HK-2 (cell line): ENCODE measurements at regions not wholly inside any gene's neighbourhood (a gene's known extent, or its start where the extent isn't known, plus 50 kb on each side); places are given as distances from the start of the nearest gene placed in this dataset.

ENCODE experiments used
- DNase-seq: peaks from one replicate; pipeline ENCODE4 v3.0.0-alpha.2; 2018; ENCODE audit not compliant: unreplicated experiment

DNA sequence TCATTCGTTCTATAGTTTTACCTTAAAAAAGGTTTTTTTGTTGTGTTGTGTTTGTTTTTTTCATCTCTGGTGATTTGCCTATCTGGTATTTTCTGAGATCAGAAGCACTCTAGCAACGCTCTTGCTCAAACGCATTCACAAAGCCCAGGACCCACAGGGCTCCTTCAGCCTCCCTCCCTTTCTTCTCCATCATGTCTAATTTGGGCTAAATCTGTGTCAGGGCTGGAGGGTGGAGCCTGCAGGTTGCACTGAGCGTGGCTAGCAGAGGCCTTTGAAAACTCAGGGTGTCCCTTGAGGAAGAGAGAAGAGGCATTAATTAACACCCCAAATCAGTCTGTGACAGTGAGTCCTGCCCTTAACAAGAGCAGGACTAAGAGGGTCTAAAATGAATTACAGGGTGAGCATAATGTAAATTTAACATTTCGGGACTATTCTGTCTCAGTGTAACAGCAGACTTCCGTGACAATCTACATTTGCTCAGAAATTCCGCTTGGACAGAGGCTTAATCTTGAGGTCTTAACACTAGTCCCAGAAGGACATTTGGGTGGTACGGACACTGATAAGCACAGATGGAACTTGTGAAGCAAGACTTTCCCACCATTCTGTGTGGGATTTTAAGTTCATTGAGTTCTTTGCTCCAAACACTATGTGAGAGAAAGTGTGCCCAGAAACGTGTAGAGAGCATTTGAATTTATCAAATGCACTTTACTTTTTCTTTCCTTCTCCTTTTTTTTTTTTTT is 174.4 kb upstream of the APCDD1 start:
- no peak for DNase-seq

DNA sequence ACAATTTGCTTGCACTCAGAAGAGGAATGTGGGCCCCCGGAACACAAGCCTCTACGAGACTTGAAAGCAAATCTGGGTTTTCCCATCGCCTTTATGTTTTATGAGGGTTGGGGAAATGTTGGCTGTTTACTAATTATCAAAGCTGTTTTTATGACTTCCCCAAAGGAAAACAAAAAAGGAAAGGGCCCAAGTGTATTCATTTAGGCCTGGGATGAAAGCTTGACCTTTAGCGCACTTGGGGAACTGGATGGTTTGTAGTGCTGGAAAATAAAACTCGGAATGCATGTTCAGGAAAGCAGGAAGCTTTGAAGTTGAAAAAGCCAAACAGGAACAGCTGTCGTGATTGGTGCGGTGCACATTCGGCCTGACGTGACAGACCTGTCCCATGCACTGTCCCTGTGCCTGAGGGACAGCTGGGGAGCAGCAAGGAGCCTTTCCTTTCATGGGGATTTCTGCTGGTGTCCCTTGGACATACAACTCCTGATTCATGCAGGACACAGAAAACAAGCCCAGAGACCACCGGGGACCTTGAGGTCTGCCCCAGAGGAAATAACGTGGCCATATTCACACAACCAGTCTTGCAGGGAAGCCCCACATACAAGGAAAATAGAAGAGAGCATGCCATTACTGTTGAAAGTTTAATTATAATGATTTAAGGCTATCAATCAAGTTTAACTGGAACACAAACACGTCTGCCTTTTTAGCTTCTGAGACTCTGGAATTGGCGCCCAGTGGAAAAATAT is 169.7 kb upstream of the APCDD1 start:
- DNase-seq: no peak

DNA sequence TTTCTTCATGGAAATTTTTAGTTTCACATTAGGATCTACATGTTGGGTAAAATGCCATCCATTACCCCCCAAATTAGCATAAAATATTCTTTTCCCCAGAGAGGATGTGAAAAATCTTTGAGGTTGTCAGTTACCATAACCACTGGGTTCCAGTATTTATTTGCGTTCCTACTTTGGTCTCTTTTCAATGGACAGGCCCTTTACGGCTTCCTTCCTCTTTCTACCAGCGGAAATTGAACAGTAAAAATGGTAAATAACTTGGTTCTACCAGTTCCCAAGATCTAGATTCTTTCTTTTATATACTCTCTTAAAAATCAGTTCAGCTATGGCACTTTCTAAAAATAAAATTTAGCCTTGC is 169.2 kb upstream of the APCDD1 start:
- no peak for DNase-seq

DNA sequence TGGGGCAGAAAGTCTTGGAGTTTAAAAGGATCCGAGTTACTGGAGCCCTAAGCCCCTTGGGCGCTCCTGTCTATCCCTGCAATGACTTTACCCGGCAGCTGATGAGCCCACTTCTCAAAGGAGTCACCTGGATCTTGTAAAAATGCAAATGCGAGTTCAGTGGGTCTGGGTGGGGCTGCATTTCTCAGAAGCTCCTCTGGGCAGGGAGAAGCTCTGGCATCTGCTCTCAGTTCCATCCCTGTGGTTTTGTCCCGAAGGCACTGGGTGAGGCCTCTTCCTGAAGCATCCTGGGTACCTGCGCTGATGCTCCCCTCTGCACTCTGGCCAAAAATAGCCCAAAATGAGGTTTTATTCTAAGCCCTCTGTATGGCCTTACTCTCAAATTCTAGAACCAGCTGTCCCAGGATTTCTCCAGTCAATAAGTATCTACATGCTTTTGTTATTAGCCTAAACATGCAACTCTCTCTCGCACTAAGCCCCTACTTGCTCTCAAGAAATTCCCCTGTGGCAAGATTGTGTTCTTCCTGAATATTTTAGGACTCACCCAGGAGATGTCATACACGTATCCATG is 167.8 kb upstream of the APCDD1 start:
- DNase-seq: no peak

DNA sequence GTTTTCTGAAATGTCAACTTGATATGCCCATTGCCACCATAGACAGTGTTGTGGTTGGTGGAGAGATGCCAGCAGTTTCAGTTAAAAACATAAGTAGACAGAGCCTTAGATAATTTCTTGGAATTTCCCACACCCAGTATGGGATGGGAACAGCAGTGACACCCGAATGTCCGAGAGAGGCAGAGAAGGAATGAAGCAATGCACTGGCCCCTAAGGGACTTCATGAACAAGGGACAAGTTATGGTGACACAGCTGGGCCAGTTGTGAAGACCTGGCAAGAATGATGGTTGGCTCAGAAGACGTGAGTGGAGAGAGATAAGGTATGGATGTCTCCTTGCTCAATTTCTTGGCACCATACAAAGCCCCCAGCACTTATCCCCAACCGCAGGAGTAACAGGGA is 165.2 kb upstream of the APCDD1 start:
- DNase-seq: no peak

DNA sequence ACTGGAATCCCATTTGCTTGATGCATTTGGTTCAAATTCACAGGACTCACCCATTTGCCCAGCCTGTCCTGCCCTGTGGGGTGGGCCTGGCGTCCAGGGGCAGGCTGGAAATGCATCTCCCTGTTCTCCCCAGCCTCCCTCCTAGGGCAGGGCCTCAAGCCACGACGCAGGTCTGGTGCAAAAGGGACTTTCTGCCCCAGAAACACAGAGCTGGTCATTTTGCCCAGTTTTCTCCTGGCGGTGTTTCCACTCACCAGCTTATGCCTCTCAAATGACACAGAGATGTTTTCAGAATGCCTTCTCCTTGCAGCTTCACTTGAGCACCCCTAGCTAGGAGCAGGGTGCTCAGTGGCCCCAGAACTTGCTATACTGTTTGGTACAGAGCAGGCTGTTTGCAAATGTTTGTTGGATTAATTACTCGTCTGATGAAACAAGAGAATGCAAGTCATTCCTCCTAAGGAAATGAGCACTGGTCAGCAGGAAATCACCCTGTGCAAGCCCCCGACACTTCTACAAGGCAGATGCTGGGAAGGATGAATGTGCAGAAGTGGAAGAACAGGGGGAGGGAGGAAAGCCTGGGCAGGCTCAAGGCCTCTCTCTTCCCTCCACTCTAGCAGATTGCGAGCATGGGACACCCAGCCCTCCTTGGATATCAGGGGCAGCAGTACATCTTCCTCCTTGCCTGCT is 164.3 kb upstream of the APCDD1 start:
- no peak for DNase-seq

DNA sequence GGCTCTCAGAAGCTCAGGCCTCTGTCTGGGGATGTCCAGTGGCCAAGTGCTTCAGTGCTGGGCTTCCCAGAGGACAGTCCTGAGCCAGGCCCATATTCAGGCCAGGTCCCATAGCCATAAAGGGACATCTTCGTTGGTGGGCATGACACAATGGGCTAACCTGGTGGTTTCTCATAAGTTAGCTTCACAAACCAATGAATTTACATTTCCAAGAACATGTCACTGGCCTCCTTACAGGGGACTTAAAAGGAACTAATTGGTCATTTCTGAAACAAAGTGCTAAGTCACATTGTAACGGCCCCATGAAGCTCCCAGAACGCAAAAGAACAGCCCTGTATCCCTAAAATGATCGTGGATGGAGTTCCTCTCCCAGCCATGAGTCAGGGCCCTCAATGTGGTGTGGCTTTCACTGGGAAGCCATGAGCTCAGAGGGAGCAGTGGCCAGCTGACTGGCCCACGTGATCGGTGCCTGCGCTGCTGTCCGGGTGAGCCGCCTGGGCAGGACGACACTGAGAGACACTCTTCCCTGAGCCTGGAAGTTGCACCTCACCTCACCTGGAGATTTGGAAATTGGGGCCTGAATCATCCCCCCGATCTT is 163.7 kb upstream of the APCDD1 start:
- DNase-seq: no peak

DNA sequence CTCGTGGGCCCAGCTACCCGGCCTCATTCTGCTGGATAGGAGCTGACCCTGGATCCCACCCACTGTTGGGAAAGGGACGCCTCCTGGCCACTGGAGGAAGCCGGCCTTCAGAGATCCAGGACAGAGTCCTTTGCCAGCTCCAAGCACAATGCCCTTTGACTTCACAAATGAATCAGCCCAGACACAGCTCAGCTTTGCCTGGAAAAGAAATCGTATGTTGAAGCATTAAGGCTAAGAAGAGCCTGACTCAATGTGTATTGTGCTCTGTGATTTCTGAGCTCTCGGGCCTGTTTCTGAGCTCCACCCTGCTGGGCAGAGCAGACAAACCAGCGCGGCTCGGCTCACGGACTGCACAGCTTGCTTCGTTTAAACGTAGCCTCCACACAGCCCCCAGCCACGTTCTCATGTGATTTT is 162.9 kb upstream of the APCDD1 start:
- DNase-seq: no peak

DNA sequence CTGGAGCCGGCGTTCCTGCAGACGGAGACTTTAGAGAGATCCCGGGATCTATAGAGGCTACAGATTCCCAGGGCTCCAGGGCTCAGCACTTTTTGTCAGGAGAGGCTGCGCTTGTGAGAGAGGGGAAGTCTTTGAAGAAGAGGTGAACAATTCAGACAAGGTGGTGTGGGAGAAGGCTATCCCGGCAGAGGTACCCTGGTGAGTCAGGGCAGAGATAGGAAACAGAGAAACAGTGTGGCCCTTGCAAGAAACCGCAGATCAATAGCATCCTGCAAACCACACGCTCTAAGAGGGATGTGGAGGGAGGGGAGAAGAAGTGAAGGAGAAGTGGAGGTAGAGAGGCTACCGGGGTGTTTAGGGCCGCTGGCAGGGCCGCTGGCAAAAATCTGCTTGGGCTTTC is 160.5 kb upstream of the APCDD1 start:
- DNase-seq: no peak

DNA sequence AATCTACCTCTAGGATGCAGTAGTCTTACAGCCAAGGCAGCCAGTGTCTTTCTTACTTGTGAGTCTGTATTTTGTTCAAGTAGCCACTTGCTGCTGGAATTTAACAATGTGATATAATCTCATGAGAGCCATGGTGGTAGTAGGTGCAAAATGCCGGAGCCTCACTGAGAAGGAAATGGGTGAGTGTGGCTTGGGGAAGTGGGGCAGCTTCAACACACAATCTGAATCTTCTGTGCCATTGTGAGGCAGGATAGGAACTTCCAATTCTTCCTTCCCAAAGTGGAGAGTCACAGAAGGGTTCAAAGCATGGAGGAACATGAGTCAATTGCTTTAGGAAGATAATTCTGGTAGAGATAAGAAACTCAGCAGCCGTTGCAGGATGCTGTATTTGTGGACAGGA is 158.7 kb upstream of the APCDD1 start:
- DNase-seq: no peak

DNA sequence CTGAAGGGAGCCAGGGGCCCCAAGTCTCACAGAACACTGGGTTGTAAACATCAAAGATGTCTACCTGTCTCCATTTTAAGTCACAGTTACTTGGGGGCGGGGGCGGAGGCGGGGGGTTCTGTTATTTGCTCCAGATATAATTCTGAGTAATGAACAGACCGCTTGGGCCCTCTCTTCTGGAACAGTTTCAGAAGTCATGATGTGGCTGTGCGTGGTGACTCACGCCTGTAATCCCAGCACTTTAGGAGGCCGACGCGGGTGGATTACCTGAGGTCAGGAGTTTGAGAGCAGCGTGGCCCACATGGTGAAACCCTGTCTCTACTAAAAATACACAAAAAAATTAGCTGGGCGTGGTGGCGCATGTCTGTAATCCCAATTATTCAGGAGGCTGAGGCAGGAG is 157.9 kb upstream of the APCDD1 start:
- no peak for DNase-seq

DNA sequence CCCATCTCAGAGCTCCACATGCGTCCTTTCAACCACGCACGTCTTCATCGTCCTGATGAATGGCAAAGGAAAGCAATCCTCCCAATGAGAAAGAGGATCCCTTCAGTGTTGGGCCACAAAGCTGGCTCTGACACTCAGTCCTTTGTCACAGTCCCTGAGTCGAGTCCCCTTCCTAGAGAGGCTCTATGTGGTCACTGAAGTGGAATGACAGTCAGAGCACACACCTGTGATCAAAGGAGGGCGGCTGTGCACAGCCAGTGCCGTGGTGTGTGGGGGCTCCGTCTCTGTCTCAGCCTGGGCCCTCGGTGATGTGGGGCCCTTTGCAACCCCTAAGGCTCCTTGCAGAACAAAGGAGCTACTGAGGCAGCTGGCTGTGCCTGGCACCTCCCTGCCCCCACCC is 157.3 kb upstream of the APCDD1 start:
- DNase-seq: no peak

DNA sequence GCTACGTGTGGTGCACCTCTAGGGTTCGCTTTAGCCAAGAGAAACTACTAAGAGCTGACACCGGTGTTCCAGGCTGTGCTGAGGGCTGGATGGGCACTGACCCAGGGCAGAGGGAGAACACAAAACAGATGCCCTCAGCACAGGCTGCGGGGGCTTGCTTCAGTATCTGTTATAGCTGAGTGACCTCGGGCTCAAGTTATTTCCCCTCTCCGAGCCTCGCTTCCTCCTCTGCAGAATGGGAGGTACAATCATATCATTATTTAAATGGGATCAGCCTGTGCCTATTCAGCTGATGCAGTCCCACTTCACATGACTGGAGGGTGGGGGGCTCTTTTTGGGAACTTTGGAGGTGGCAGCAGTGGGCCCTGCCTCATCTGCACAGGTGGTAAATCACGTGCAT is 156.1 kb upstream of the APCDD1 start:
- DNase-seq: no peak

DNA sequence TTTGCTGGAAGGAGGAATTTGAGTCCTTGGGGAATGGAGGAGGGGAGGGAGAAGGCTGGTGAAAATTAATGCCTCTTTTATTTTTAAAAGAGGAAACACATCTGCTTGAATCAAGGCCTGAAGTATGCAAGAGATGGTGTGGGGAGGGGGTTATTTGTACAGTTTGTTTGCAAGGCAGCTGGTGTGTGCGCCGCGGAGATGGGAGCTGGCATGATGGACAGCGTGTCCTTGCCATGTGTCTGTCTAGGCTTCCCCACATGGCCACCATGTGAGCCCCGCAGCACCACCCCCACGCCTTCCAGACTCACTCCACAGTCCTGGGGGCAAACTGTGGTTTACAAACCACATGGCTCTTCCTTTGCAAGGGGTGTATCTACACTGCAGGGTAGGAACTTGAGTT is 154.8 kb upstream of the APCDD1 start:
- no peak for DNase-seq

DNA sequence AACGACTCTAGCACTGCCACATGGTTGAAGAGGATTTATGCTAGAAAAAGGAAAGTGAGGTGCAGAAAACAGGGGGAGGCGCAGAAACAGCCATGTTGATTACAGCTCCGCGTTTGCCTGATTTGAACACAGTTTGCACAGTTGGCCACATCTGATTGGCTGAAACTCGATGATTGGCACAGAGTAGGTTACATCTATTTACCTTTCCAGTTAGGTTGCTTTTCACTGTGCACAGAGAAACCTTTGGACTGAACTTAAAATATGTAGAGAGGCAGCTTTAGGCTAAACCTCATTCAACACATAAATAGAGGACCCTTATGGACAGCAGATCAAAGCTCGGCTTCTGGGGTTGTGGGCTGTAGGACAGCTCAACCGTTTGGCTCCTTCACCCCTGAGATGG is 153.7 kb upstream of the APCDD1 start:
- DNase-seq: no peak

DNA sequence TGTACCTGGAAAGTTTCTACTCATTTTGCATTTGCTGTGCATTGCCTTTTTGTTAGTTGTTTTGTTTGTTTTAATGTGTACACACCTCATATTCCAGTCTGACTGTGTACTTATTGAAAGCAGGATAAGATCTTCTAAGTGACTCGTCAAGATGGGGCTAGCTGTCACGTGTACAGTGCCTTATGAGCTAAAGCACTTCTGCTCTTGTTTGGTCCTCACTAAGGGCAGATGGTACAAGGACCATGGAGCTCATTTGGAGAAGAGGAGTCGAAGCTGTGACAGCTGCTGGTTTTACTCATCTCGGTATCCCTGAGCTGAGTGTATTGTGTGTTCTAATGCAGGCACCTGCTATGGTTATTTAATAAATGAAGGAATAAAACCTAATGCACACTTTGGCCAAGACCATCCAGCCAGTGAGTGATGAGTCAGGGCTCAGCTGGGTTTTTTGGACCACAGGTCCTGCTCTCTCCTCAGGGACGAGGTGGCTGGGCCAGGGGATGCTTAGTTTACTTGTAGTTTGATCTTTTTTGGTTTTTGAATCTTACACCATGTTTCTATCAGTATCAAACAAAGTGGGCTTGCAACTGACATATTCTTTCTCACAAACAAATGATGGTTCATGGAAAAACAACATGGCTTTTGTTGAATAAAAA is 152.5 kb upstream of the APCDD1 start:
- DNase-seq: no peak

DNA sequence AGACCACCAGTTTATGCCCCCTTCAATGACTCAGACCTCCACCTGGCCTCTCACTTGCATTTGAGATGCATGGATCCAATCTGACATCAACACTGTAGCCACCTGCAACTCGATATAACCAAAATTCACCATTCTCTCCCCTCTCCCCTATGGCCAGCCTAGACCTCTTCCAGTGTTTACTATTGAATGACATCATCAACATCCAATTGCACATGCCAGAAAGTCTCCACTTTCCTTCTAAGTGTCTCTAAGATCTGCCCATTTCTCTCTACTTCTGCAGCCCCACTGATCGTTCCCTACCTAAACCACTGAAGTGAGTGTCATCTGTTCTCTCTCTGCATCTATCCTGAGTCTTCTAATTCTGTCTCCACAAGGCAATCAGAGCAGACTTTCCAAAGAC is 151.3 kb upstream of the APCDD1 start:
- no peak for DNase-seq

DNA sequence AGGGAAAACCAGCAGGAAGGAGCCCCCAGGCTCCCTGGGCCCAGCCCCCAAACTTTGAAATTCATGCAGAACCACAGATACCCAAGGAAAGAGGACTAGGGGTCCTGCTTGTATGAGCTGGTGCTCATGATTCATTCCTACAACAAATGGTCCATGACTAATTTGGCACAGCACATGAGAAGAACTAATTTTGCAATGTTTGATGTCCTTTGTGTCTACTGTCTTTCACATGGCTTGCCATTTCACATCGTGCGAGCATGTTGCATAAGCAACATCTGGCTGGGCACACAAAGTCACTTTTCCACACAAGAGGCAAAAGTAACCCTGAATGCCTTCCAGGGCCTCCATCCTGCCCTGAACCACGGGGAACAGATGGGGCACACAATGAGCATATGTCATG is 149.6 kb upstream of the APCDD1 start:
- DNase-seq: no peak

DNA sequence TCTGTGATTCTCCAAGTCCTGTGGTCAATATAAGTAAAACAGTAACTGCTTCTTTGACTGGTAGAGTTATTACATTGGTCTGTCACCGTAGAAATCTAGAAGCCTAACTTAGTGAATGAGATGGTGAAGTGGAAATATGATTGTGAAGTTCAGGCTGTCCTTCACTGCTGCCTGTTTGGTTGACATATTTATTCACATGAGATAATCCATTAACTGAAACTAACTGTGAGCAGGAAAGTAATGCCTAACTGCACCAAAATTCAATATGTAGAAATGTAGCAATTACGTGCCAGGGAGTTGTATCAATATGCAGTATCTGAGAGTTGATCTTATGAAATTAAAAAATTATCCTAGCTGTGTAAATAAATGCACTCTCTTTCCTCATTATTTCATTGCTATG is 147.7 kb upstream of the APCDD1 start:
- no peak for DNase-seq

DNA sequence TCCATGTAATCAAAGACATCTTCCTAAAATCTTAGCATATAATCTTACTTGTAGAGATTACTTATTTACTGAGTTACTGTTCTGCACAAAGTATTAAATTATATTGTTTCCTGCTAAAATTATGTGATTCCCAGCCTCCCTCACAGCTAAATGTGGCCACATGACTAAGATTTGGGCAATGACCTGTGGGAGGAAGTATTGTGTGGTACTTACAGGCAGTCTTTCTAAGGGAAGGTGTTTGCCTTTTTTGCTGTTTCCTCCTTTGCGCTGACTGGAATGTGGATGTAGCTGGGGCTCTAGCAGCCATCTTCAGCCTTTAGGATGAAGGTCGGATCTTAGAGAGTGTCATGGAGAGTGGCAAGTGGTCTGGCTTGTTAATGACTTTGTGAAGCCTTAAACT is 146.3 kb upstream of the APCDD1 start:
- no peak for DNase-seq

DNA sequence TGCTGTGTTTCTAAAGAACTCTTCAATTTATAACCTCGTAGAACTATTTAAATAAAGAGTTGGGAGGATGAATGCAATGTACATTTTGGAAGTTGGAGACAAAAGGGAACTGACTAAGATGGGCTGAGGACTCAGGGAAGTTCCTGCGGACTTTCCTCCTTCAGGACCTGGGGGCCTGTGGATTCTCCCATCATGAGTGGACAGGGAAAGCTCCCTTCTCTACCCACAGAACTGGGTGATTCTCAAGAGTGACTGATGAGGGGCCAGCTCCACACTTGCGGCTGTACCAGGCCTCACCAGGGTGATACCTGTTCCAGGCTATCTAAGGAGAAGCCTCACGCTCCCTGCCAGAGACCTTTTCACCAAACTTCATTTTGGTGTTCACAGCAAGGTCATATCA is 143.8 kb upstream of the APCDD1 start:
- DNase-seq: no peak
